HAP-1 (cell line): ENCODE measurements at regions not wholly inside any gene's neighbourhood (a gene's known extent, or its start where the extent isn't known, plus 50 kb on each side); places are given as distances from the start of the nearest gene placed in this dataset.

ENCODE experiments used
- DNase-seq, 2 experiments: peaks; one replicate each; pipeline ENCODE4 v3.0.0-alpha.2; 2016 to 2020; ENCODE audit warnings: low spot score in 2 of 2
- H3K27me3 ChIP-seq: fragments of 250-450 bp; sonication (Bioruptor Pico); 2 replicates; pipeline ENCODE4 v1.5.1; 2020; ENCODE audit warnings: low read depth, mild to moderate bottlenecking, moderate library complexity
- H3K36me3 ChIP-seq: fragments of 250-450 bp; sonication (Bioruptor Pico); replicated peaks from 2 replicates; pipeline ENCODE4 v1.5.1; 2020; ENCODE audit warnings: mild to moderate bottlenecking
- H3K4me1 ChIP-seq: fragments of 250-450 bp; sonication (Bioruptor Pico); 2 replicates; pipeline ENCODE4 v1.5.1; 2020; ENCODE audit warnings: mild to moderate bottlenecking
- H3K4me3 ChIP-seq: fragments of 250-450 bp; sonication (Bioruptor Pico); 2 replicates; pipeline ENCODE4 v1.5.1; 2020; ENCODE audit warnings: mild to moderate bottlenecking, moderate library complexity
- H3K9me3 ChIP-seq: fragments of 250-450 bp; sonication (Bioruptor Pico); 2 replicates; pipeline ENCODE4 v1.5.1; 2020; ENCODE audit warnings: mild to moderate bottlenecking, moderate library complexity
- in situ Hi-C: fragments of 300-500 bp; cut with MboI; formaldehyde crosslinking; loops from 3 replicates; pipeline ENCODE4 v1.14.3; 2020; ENCODE audit warnings: low sequenced_read_pairs, inconsistent platforms, mixed read lengths

- Histone ChIP-seq H3K4me1 (no peaks in the 10 kb centered on the region), H3K4me3 (no peak overlapping the region), H3K9me3 (peaks cover 3% of the 10 kb centered on the region; the same call in 1 of the 2 replicates), H3K36me3 (no peaks in the 10 kb centered on the region), H3K27me3 (no peaks in the 10 kb centered on the region)
- in situ Hi-C loops, result no loop called here
- no peak for DNase-seq
Measured at GRCh38 chr1:69319287-69319686, 248.4 kb upstream of the LRRC7 start.

DNA sequence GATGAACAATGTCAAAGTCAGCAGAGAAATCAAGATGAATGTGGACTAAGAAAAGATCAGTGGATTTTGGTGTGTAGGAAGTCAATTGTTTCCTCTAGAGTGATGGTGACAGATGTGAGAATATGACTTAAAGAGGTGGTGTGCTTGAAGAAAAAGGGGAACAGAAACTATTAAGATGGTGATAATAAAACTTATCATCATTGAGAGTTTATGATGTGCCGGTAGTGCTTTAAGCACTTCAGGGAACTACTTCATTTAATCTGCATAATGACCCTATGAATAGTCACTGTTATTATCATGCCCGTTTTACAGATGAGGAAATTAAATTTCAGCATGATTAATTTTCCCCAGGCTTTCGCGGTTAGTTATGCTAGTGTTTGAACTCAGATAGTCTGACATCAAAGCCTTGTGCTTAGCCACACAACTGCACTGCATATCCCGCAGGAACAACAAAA is 246.9 kb upstream of the LRRC7 start:
- Histone ChIP-seq H3K27me3 (no peaks in the 10 kb centered on the region), H3K36me3 (no peaks in the 10 kb centered on the region), H3K4me1 (no peaks in the 10 kb centered on the region), H3K9me3 (no peaks in the 10 kb centered on the region), H3K4me3 (no peak overlapping the region)
- no peak for DNase-seq
- in situ Hi-C loops, result no loop called here

DNA sequence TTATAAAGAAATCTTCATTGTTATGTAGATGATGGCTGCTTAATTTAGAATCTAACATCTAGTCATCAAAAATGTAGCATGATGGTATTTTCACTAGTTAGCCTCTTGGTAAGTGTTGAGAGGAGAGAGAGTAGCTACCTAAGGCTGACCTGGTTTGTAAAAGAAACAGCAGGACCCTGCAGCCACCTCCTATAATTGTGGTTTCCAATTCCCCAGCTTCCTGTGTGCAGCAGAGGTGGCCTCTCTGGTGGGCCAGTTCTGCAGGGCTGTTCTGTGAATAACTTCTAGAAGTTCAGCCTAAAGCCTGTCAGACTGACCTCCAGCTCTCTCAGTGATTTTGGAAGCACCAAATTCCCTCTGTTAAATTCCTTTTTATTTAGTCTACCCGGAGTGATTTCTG is 246.4 kb upstream of the LRRC7 start:
- no peaks in the 10 kb centered on the region for H3K4me1 ChIP-seq
- H3K9me3 ChIP-seq, result no peaks in the 10 kb centered on the region
- in situ Hi-C loops, result no loop called here
- no peaks in the 10 kb centered on the region for H3K27me3 ChIP-seq
- H3K4me3 ChIP-seq, result no peak overlapping the region
- no peaks in the 10 kb centered on the region for H3K36me3 ChIP-seq
- no peak for DNase-seq

- Histone ChIP-seq H3K4me1 (no peaks in the 10 kb centered on the region), H3K9me3 (no peaks in the 10 kb centered on the region), H3K36me3 (no peaks in the 10 kb centered on the region), H3K4me3 (no peak overlapping the region), H3K27me3 (no peaks in the 10 kb centered on the region)
- in situ Hi-C loops, result no loop called here
- DNase-seq, result no peak
Measured at GRCh38 chr1:69328186-69328585, 239.5 kb upstream of the LRRC7 start.

DNA sequence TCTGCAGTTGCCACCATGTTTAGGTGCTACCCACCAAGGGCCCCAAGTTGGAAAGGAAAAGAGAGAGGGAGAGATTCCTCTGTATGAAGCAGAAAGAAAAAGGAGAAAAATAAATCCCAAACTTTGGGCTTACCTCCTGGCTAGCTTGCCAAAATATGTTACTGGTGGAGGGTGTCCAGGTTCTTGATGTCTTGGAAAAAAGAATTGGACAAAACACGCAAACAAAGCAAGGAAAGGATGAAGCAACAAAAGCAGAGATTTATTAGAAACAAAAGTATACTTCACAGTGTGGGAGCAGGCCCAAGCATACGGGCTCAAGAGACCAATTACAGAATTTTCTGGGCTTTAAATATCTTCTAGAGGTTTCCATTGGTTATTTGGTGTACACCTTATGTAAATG is 204.5 kb upstream of the LRRC7 start:
- no peak overlapping the region for H3K4me3 ChIP-seq
- H3K36me3 ChIP-seq, result no peaks in the 10 kb centered on the region
- no peak for DNase-seq
- no peaks in the 10 kb centered on the region for H3K27me3 ChIP-seq
- in situ Hi-C loops, result no loop called here
- H3K9me3 ChIP-seq, result no peaks in the 10 kb centered on the region
- H3K4me1 ChIP-seq, result no peaks in the 10 kb centered on the region

GRCh38 chr1:69373520-69373919 is 194.2 kb upstream of the LRRC7 start:
- 0 out of 2 replicates have a peak, but pooled peaks cover 2% of the 10 kb centered on the region for H3K27me3 ChIP-seq
- H3K4me1 ChIP-seq, result no peaks in the 10 kb centered on the region
- H3K4me3 ChIP-seq, result no peak overlapping the region
- H3K36me3 ChIP-seq, result no peaks in the 10 kb centered on the region
- no peaks in the 10 kb centered on the region for H3K9me3 ChIP-seq
- no peak for DNase-seq
- in situ Hi-C loops, result no loop called here

- DNase-seq, result no peak
- Histone ChIP-seq H3K4me1 (no peaks in the 10 kb centered on the region; the same call in 1 of the 2 replicates), H3K9me3 (no peaks in the 10 kb centered on the region), H3K27me3 (0 out of 2 replicates have a peak, but pooled peaks cover 2% of the 10 kb centered on the region), H3K36me3 (no peaks in the 10 kb centered on the region), H3K4me3 (no peak overlapping the region)
- in situ Hi-C loops, result no loop called here
Measured at GRCh38 chr1:69376408-69376807, 191.3 kb upstream of the LRRC7 start.

DNA sequence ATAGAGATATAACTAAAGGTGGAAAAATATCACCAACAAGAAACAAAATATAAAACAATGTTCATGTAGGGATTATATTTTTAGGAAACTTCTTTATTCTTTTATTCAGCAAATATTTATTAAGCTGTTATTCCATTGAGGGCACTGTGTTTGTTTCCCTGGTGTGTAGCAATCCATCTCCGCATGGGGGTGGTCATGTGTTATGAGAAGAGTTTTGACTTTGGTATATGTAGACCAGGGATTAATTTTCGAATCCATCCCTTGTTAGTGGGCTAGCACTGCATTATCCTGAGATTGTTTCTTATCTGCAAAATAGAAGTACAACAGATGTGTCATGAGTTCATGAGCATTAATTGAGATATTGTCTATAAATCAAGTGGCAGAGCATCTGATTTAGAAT is 190.2 kb upstream of the LRRC7 start:
- H3K36me3 ChIP-seq, result no peaks in the 10 kb centered on the region
- H3K4me1 ChIP-seq, result no peaks in the 10 kb centered on the region; the same call in 1 of the 2 replicates
- 0 out of 2 replicates have a peak, but pooled peaks cover 2% of the 10 kb centered on the region for H3K27me3 ChIP-seq
- no peak for DNase-seq
- in situ Hi-C loops, result no loop called here
- H3K9me3 ChIP-seq, result no peaks in the 10 kb centered on the region
- no peak overlapping the region for H3K4me3 ChIP-seq

DNA sequence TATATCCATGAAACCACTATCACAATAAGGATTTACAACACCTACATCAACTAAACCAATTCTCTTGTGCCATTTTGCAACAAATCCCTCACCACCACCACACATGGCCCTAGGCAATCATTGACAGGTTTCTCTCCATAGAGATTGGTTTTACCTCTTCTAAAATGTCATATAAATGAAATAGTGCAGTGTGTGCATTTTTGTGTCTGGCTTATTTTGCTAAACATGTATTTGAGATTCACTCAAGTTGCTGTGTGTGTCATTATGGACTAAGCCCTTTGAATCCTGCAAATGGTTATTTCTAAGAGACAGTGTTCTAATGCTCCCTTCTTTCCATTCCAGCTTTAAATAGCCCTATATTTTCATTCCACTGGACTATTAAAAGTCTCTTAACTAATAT is 179.7 kb upstream of the LRRC7 start:
- Histone ChIP-seq H3K9me3 (no peaks in the 10 kb centered on the region), H3K27me3 (no peaks in the 10 kb centered on the region), H3K4me1 (no peaks in the 10 kb centered on the region), H3K36me3 (no peaks in the 10 kb centered on the region), H3K4me3 (no peak overlapping the region)
- in situ Hi-C loops, result no loop called here
- DNase-seq, result no peak

DNA sequence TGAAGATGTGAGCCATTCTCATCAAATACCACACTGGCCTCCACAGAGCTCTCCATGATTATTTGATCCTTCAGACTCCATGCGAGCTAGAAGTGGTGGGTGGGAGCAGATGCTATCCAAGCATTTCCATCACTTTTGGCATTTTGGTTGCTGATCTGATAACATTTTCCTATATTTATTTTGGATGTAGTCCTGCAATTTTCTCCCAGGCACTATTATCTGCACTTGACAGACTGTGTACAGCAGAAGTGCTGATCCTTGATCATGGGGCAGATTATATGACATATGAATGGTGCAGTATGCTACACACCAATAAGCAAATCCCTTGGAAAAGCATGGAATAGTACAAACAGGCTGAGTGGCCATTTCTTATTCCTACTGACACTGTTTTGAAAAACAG is 167.6 kb upstream of the LRRC7 start:
- in situ Hi-C loops, result no loop called here
- no peak for DNase-seq

GRCh38 chr1:69401879-69402278 is 165.8 kb upstream of the LRRC7 start:
- H3K9me3 ChIP-seq, result no peaks in the 10 kb centered on the region
- H3K4me1 ChIP-seq, result no peaks in the 10 kb centered on the region
- no peak overlapping the region for H3K4me3 ChIP-seq
- no peaks in the 10 kb centered on the region for H3K27me3 ChIP-seq
- no peak for DNase-seq
- no peaks in the 10 kb centered on the region for H3K36me3 ChIP-seq
- in situ Hi-C loops, result no loop called here

More for the DNA sequence above, 167.6 kb upstream of the LRRC7 start:
- no peaks in the 10 kb centered on the region for H3K4me1 ChIP-seq
- H3K4me3 ChIP-seq, result no peak overlapping the region
- H3K9me3 ChIP-seq, result no peaks in the 10 kb centered on the region
- no peaks in the 10 kb centered on the region for H3K36me3 ChIP-seq
- no peaks in the 10 kb centered on the region for H3K27me3 ChIP-seq

- no peak for DNase-seq
- in situ Hi-C loops, result no loop called here
- Histone ChIP-seq H3K4me3 (no peak overlapping the region), H3K9me3 (no peaks in the 10 kb centered on the region), H3K36me3 (no peaks in the 10 kb centered on the region), H3K4me1 (no peaks in the 10 kb centered on the region), H3K27me3 (no peaks in the 10 kb centered on the region)
Measured at GRCh38 chr1:69403756-69404320, 163.9 kb upstream of the LRRC7 start.

DNA sequence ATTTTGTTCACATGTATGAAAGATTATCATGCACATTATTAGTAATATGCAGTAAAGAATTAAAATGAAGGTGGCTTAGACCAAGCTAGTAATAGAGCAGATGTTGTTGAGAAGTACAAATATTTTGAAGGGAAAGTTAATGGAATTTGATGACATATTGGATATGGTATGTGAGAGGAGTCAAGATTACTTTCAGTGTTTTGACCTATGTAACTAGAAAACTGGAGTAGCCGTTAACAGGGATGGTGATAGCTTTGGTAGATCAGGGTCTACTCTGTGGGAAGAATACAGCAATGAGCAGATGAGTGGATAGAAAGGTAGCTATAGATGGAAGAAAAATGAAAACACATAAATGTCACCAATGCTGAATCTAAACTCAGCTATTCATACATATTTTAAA is 163.2 kb upstream of the LRRC7 start:
- no peaks in the 10 kb centered on the region for H3K9me3 ChIP-seq
- no peaks in the 10 kb centered on the region for H3K36me3 ChIP-seq
- DNase-seq, result no peak
- no peaks in the 10 kb centered on the region for H3K4me1 ChIP-seq
- no peak overlapping the region for H3K4me3 ChIP-seq
- in situ Hi-C loops, result no loop called here
- no peaks in the 10 kb centered on the region for H3K27me3 ChIP-seq

- Histone ChIP-seq H3K36me3 (no peaks in the 10 kb centered on the region), H3K9me3 (no peaks in the 10 kb centered on the region), H3K4me1 (no peaks in the 10 kb centered on the region), H3K4me3 (no peak overlapping the region), H3K27me3 (no peaks in the 10 kb centered on the region)
- no peak for DNase-seq
- in situ Hi-C loops, result no loop called here
Measured at GRCh38 chr1:69406244-69406643, 161.5 kb upstream of the LRRC7 start.
